ENCODE measurements at regions not wholly inside any gene's neighbourhood (a gene's known extent, or its start where the extent isn't known, plus 50 kb on each side); places are given as distances from the start of the nearest gene placed in this dataset.

GRCh38 chr13:40480915-40481516, 185.4 kb downstream of the FOXO1 start:
- Histone ChIP-seq H3K4me1 (ENCODE audit: low read depth) (peaks cover 2% of the 10 kb centered on the region), H3K36me3 (ENCODE audit: low read depth) (no peaks in the 10 kb centered on the region), H3K4me3 (no peak overlapping the region), H3K9me3 (no peaks in the 10 kb centered on the region)
- intact Hi-C loops (cut with DNase I, micrococcal nuclease), result no loop called here
- TF ChIP-seq, protein P1, sequence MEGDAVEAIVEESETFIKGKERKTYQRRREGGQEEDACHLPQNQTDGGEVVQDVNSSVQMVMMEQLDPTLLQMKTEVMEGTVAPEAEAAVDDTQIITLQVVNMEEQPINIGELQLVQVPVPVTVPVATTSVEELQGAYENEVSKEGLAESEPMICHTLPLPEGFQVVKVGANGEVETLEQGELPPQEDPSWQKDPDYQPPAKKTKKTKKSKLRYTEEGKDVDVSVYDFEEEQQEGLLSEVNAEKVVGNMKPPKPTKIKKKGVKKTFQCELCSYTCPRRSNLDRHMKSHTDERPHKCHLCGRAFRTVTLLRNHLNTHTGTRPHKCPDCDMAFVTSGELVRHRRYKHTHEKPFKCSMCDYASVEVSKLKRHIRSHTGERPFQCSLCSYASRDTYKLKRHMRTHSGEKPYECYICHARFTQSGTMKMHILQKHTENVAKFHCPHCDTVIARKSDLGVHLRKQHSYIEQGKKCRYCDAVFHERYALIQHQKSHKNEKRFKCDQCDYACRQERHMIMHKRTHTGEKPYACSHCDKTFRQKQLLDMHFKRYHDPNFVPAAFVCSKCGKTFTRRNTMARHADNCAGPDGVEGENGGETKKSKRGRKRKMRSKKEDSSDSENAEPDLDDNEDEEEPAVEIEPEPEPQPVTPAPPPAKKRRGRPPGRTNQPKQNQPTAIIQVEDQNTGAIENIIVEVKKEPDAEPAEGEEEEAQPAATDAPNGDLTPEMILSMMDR (IDR thresholded peaks at IDR 0.05), result no peak
- ATAC-seq (no peak), DNase-seq (no peak)

DNA sequence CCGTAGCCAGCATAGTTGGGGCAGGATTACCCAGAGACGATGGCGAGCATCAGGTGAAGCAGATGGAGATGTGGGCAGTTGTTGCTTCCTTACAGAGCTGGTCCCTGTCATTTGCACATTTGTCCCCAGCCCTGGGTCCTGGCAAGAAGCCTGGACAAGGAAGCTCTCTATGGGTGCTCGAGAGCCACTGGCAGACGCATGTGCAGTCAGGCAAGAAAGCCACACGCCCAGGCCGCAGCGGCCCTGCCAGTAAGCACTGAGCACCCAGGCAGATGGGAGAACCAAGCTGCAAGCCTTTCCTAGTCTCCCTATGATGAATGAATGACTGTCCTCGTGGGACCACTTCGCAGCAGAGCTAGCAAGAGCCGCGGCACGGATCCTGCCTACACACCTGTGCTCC, 182.8 kb downstream of the FOXO1 start:
- DNase-seq, result no peak
- H3K36me3 ChIP-seq (ENCODE audit: low read depth), result no peaks in the 10 kb centered on the region
- H3K4me3 ChIP-seq, result no peak overlapping the region
- H3K9me3 ChIP-seq, result no peaks in the 10 kb centered on the region
- TF ChIP-seq, protein P1 (IDR thresholded peaks at IDR 0.05), result no peak
- intact Hi-C loops (cut with DNase I, micrococcal nuclease), result no loop called here
- no peak for ATAC-seq
- H3K4me1 ChIP-seq (ENCODE audit: low read depth), result peaks cover 2% of the 10 kb centered on the region

DNA sequence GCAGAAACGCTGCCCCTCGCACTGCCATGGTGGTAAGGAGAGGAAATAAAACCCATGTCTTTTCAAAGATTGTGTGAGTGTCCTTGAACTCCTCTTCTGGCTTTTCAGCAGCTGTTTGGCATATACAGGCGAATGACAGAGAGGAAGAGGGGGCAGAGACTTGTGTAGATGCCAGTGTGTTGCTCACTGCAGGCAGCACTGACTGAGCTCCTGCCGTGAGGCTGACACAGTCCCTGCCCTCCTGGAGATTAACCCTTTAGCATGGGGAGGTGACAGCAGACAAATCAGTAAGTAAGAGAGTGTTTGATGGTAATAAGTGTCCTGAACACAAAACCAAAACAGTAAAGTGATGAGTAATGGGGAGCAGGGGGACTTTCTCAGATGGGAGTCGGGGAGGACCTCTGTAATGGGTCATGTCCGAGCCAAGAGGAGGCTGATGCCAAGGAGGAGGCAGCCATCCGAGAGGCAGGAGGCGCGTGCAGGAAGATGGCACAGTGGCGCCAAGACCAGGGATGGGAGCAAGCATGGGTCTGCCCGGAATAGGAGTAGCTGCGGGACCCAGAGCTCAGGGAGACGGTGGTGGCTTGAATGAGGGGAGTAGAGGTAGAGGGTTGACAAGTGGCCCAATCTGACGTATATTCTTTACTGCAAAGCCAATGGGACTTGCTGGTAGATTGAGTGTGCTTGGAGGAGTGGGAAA, 182.2 kb downstream of the FOXO1 start:
- no peak for DNase-seq
- H3K9me3 ChIP-seq, result no peaks in the 10 kb centered on the region
- TF ChIP-seq, protein P1 (IDR thresholded peaks at IDR 0.05), result no peak
- intact Hi-C loops (cut with DNase I, micrococcal nuclease), result no loop called here
- H3K4me3 ChIP-seq, result no peak overlapping the region
- H3K4me1 ChIP-seq (ENCODE audit: low read depth), result peaks cover 2% of the 10 kb centered on the region
- ATAC-seq, result no peak
- no peaks in the 10 kb centered on the region for H3K36me3 ChIP-seq (ENCODE audit: low read depth)

DNA sequence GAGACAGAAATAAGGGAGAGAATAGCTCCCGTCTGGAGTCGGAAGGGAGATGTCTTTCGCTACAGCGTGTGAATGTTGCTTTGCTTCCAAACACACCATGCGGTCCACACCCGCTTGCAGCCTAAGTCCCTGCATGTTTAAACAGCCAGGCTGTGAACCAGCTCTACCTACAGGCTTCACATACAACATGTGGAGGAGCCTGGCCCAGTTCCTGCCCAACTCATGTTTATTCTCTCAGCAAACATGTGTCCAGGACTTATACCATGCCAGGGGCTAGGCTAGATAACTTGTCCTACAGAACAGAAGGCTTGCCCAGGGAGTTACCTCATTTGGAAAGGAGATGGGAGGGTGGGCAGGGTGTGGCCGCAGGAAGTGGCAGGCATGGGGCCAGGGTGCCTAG, 181.5 kb downstream of the FOXO1 start:
- ATAC-seq, result peak; percentile 11
- H3K9me3 ChIP-seq, result no peaks in the 10 kb centered on the region
- peaks cover 2% of the 10 kb centered on the region for H3K4me1 ChIP-seq (ENCODE audit: low read depth)
- no peaks in the 10 kb centered on the region for H3K36me3 ChIP-seq (ENCODE audit: low read depth)
- DNase-seq, result peak in 1 of 3 donors; percentile 15
- H3K4me3 ChIP-seq, result no peak overlapping the region
- intact Hi-C loops (cut with DNase I, micrococcal nuclease), result no loop called here
- TF ChIP-seq, protein P1 (IDR thresholded peaks at IDR 0.05), result no peak

DNA sequence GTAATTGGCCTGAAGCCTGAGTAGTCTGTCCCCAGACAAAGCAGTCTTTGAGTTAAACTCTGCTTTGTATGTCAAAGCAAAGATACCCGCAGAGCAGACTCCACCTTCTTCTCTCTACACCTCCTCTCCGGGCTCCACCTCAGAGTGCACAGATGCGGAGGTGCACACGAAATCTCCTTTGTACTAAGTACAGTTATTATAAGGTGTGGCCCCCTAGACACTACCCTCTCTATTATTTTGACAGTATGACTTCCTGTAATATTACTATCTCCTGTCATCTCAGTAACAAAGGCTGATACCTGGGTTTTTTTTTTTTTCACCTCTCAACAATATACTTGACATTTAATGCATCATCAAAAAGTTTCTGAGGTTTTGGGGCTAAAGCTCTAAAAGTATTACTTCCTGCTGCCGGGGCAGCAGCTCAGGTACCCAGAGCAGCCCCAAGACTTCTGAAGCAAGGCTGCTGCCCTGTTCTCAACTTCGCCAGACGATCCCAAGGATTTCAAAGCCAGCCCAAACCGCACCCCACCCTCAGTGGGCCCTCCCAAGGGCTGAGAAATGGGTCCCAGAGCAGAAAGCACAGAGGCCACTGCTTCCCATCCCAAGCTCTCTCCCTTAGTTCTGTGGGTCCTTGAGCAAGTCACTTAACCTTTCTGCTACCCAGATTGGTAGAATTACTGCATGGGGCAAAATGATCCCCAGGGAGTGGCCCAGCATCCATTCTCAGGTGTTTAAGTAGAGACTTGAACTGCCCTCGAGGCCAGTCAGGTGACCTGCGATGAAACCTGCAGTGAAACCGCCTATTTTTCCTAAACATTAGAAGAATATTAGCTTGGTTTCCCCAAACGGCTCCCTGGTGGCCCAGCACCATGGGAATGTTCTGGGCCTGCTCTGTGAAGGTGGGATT, 180.6 kb downstream of the FOXO1 start:
- TF ChIP-seq, protein P1 (IDR thresholded peaks at IDR 0.05), result no peak
- intact Hi-C loops (cut with DNase I, micrococcal nuclease), result no loop called here
- ATAC-seq, result peak; percentile 79
- peak in 1 of 3 donors; percentile 26 for DNase-seq
- Histone ChIP-seq H3K4me1 (ENCODE audit: low read depth) (peaks cover 2% of the 10 kb centered on the region), H3K4me3 (no peak overlapping the region), H3K9me3 (no peaks in the 10 kb centered on the region), H3K36me3 (ENCODE audit: low read depth) (no peaks in the 10 kb centered on the region)

Measured in mucosa of descending colon (tissue), 3 donors.